ENCODE measurements at regions not wholly inside any gene's neighbourhood (a gene's known extent, or its start where the extent isn't known, plus 50 kb on each side); places are given as distances from the start of the nearest gene placed in this dataset.
A peak's percentile ranks its signal among the peaks of the same experiment; 100 is the strongest.

- TF ChIP-seq ZNF274 (IDR thresholded peaks at IDR 0.05; ENCODE audit: low read depth, low read length) = no peak
- no peak overlapping the region for H3K4me3 ChIP-seq (ENCODE audit: low read length)
Measured at GRCh38 chr3:102630531-102630930, 195.7 kb downstream of the ZPLD1 start.

- no peak for TF ChIP-seq ZNF274 (IDR thresholded peaks at IDR 0.05; ENCODE audit: low read depth, low read length)
- H3K4me3 ChIP-seq (ENCODE audit: low read length) = no peak overlapping the region
Measured at GRCh38 chr3:102643546-102643945, 208.7 kb downstream of the ZPLD1 start.

- H3K4me3 ChIP-seq (ENCODE audit: low read length) = no peak overlapping the region
- no peak for TF ChIP-seq ZNF274 (IDR thresholded peaks at IDR 0.05; ENCODE audit: low read depth, low read length)
Measured at GRCh38 chr3:102646557-102646956, 211.7 kb downstream of the ZPLD1 start.

GRCh38 chr3:102660653-102661052, 225.8 kb downstream of the ZPLD1 start:
- H3K4me3 ChIP-seq (ENCODE audit: low read length) = no peak overlapping the region
- no peak for TF ChIP-seq ZNF274 (IDR thresholded peaks at IDR 0.05; ENCODE audit: low read depth, low read length)

GRCh38 chr3:102661707-102662497, 227.1 kb downstream of the ZPLD1 start:
- H3K4me3 ChIP-seq (ENCODE audit: low read length) = no peak overlapping the region
- TF ChIP-seq ZNF274 (IDR thresholded peaks at IDR 0.05; ENCODE audit: low read depth, low read length) = no peak

- H3K4me3 ChIP-seq (ENCODE audit: low read length) = no peak overlapping the region
- no peak for TF ChIP-seq ZNF274 (IDR thresholded peaks at IDR 0.05; ENCODE audit: low read depth, low read length)
Measured at GRCh38 chr3:102662498-102662772, 227.6 kb downstream of the ZPLD1 start.

- no peak overlapping the region for H3K4me3 ChIP-seq (ENCODE audit: low read length)
- no peak for TF ChIP-seq ZNF274 (IDR thresholded peaks at IDR 0.05; ENCODE audit: low read depth, low read length)
Measured at GRCh38 chr3:102664126-102664525, 229.3 kb downstream of the ZPLD1 start.

GRCh38 chr3:102665183-102665582, 230.4 kb downstream of the ZPLD1 start:
- H3K4me3 ChIP-seq (ENCODE audit: low read length) = no peak overlapping the region
- no peak for TF ChIP-seq ZNF274 (IDR thresholded peaks at IDR 0.05; ENCODE audit: low read depth, low read length)

- TF ChIP-seq ZNF274 (IDR thresholded peaks at IDR 0.05; ENCODE audit: low read depth, low read length) = no peak
Measured at GRCh38 chr3:102668247-102668646, 233.4 kb downstream of the ZPLD1 start.

GRCh38 chr3:102670986-102671385, 236.2 kb downstream of the ZPLD1 start:
- H3K4me3 ChIP-seq (ENCODE audit: low read length) = no peak overlapping the region
- TF ChIP-seq ZNF274 (IDR thresholded peaks at IDR 0.05; ENCODE audit: low read depth, low read length) = no peak

More at GRCh38 chr3:102668247-102668646, 233.4 kb downstream of the ZPLD1 start:
- no peak overlapping the region for H3K4me3 ChIP-seq (ENCODE audit: low read length)

GRCh38 chr3:102672305-102672704, 237.5 kb downstream of the ZPLD1 start:
- TF ChIP-seq ZNF274 (IDR thresholded peaks at IDR 0.05; ENCODE audit: low read depth, low read length) = no peak
- no peak overlapping the region for H3K4me3 ChIP-seq (ENCODE audit: low read length)

- H3K4me3 ChIP-seq (ENCODE audit: low read length) = peak overlapping the region; percentile 34; the same call in 1 of the 2 replicates
- no peak for TF ChIP-seq ZNF274 (IDR thresholded peaks at IDR 0.05; ENCODE audit: low read depth, low read length)
Measured at GRCh38 chr3:102673271-102674115, 238.7 kb downstream of the ZPLD1 start.

GRCh38 chr3:102674284-102674683, 239.5 kb downstream of the ZPLD1 start:
- no peak for TF ChIP-seq ZNF274 (IDR thresholded peaks at IDR 0.05; ENCODE audit: low read depth, low read length)
- H3K4me3 ChIP-seq (ENCODE audit: low read length) = no peak overlapping the region

- no peak overlapping the region for H3K4me3 ChIP-seq (ENCODE audit: low read length)
- no peak for TF ChIP-seq ZNF274 (IDR thresholded peaks at IDR 0.05; ENCODE audit: low read depth, low read length)
Measured at GRCh38 chr3:102676424-102676823, 241.6 kb downstream of the ZPLD1 start.

- H3K4me3 ChIP-seq (ENCODE audit: low read length) = no peak overlapping the region
- no peak for TF ChIP-seq ZNF274 (IDR thresholded peaks at IDR 0.05; ENCODE audit: low read depth, low read length)
Measured at GRCh38 chr3:102682741-102683140, 247.9 kb downstream of the ZPLD1 start.

Data from GM08714 (cell line).